Adrenal gland (tissue), 5 donors: ENCODE measurements at regions not wholly inside any gene's neighbourhood (a gene's known extent, or its start where the extent isn't known, plus 50 kb on each side); places are given as distances from the start of the nearest gene placed in this dataset.

Experiments
- CTCF ChIP-seq, 6 experiments: fragments of 450-650 bp in 4 of 6; fragments of 200-600 bp in 2 of 6; sonication (generic) in 1 of 6; IDR thresholded peaks; 1 replicate in 5 of 6; 2 replicates in 1 of 6; pipeline versions ENCODE4 v1.5.1 to v1.8.0; 2016 to 2021; ENCODE audit warnings: antibody characterized with exemption in 6 of 6, mild to moderate bottlenecking in 2 of 6, moderate library complexity in 1 of 6
- POLR2A ChIP-seq, 2 donors: fragments of 450-650 bp; IDR thresholded peaks; one replicate each; pipeline ENCODE4 v1.6.1; 2017; ENCODE audit warnings: antibody characterized with exemption in 2 of 2, mild to moderate bottlenecking in 2 of 2, moderate library complexity in 1 of 2
- donor health status: DM: no; HTN: no; CAD: no.

DNA sequence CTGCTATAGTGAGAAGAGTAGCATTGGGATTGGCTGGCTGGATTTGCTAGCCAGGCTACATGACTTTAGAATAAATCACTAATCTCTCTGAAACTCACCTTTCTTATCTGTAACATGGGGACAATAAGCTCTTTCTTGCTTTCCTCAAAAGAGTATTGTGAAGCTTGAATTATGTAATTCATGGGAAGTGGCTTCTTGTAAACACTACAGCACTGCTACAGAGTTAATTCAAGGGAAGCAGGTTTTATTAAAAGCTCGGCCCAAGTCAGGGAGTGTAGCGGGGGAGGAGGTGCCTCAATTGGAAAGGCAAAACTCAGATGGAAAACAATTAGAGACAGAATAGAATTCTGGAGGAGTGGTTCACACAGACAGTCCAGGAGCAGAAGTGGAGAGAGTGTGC, 100.9 kb upstream of the CELF4 start:
- TF ChIP-seq CTCF (IDR thresholded peaks at IDR 0.05) (no peak), POLR2A (IDR thresholded peaks at IDR 0.05) (no peak)
